Colonic mucosa (tissue), 4 donors: ENCODE measurements at regions not wholly inside any gene's neighbourhood (a gene's known extent, or its start where the extent isn't known, plus 50 kb on each side); places are given as distances from the start of the nearest gene placed in this dataset.

Experiments used
- DNase-seq: peaks from one replicate; pipeline ENCODE4 v3.0.0-alpha.2; 2020
- H3K27ac ChIP-seq: fragments of 200-600 bp; one replicate; pipeline ENCODE4 v1.8.0; 2021
- H3K27me3 ChIP-seq: fragments of 200-600 bp; one replicate; pipeline ENCODE4 v1.8.0; 2021
- H3K36me3 ChIP-seq: fragments of 200-600 bp; one replicate; pipeline ENCODE4 v1.8.0; 2021
- H3K4me1 ChIP-seq: fragments of 200-600 bp; one replicate; pipeline ENCODE4 v1.8.0; 2021; ENCODE audit warnings: mild to moderate bottlenecking
- H3K4me3 ChIP-seq: fragments of 200-600 bp; one replicate; pipeline ENCODE4 v1.8.0; 2021
- H3K9ac ChIP-seq, 2 donors: one replicate each; pipeline ENCODE4 v1.7.0; 2013; ENCODE audit warnings: control low read depth in 2 of 2, low read depth in 2 of 2, low read length in 2 of 2
- H3K9me3 ChIP-seq: fragments of 200-600 bp; one replicate; pipeline ENCODE4 v1.8.0; 2021
- intact Hi-C: fragments of 100-400 bp; cut with DNase I; formaldehyde crosslinking; loops from one replicate; pipeline ENCODE4 v1.14.1; 2022
- TF ChIP-seq, protein P1 (sequence below): fragments of 200-600 bp; IDR thresholded peaks from one replicate; pipeline ENCODE4 v1.8.0; 2022; ENCODE audit warnings: antibody characterized with exemption, mild to moderate bottlenecking
- donor health status: healthy.
- donor health status: DM: no; HTN: no; CAD: no.
- donor health status: DM: no; HTN: no; CAD: no.

- Histone ChIP-seq H3K27ac (no peak overlapping the region), H3K9me3 (no peaks in the 10 kb centered on the region)
- TF ChIP-seq, protein P1, sequence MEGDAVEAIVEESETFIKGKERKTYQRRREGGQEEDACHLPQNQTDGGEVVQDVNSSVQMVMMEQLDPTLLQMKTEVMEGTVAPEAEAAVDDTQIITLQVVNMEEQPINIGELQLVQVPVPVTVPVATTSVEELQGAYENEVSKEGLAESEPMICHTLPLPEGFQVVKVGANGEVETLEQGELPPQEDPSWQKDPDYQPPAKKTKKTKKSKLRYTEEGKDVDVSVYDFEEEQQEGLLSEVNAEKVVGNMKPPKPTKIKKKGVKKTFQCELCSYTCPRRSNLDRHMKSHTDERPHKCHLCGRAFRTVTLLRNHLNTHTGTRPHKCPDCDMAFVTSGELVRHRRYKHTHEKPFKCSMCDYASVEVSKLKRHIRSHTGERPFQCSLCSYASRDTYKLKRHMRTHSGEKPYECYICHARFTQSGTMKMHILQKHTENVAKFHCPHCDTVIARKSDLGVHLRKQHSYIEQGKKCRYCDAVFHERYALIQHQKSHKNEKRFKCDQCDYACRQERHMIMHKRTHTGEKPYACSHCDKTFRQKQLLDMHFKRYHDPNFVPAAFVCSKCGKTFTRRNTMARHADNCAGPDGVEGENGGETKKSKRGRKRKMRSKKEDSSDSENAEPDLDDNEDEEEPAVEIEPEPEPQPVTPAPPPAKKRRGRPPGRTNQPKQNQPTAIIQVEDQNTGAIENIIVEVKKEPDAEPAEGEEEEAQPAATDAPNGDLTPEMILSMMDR: no peak
Measured at GRCh38 chr5:125047871-125048270, 301.4 kb upstream of the ZNF608 start.

GRCh38 chr5:125049721-125050702 is 303.6 kb upstream of the ZNF608 start:
- no peak for DNase-seq
- no peak overlapping the region for H3K9ac ChIP-seq
- TF ChIP-seq, protein P1: no peak
- intact Hi-C loops: no loop called here
- no peaks in the 10 kb centered on the region for H3K9me3 ChIP-seq
- H3K4me1 ChIP-seq: no peaks in the 10 kb centered on the region
- H3K27me3 ChIP-seq: no peaks in the 10 kb centered on the region
- no peaks in the 10 kb centered on the region for H3K36me3 ChIP-seq
- no peak overlapping the region for H3K27ac ChIP-seq
- no peak overlapping the region for H3K4me3 ChIP-seq

More at GRCh38 chr5:125047871-125048270, 301.4 kb upstream of the ZNF608 start:
- no peak overlapping the region for H3K9ac ChIP-seq
- H3K4me3 ChIP-seq: no peak overlapping the region
- H3K4me1 ChIP-seq: no peaks in the 10 kb centered on the region
- H3K27me3 ChIP-seq: no peaks in the 10 kb centered on the region
- no peaks in the 10 kb centered on the region for H3K36me3 ChIP-seq
- intact Hi-C loops: no loop called here
- no peak for DNase-seq

GRCh38 chr5:125050926-125051325 is 304.5 kb upstream of the ZNF608 start:
- intact Hi-C loops: no loop called here
- Histone ChIP-seq H3K9ac (no peak overlapping the region), H3K9me3 (no peaks in the 10 kb centered on the region), H3K4me1 (no peaks in the 10 kb centered on the region), H3K4me3 (no peak overlapping the region), H3K27me3 (no peaks in the 10 kb centered on the region), H3K27ac (no peak overlapping the region), H3K36me3 (no peaks in the 10 kb centered on the region)
- TF ChIP-seq, protein P1: no peak
- DNase-seq: no peak

- TF ChIP-seq, protein P1: no peak
- H3K4me3 ChIP-seq: no peak overlapping the region
- no peaks in the 10 kb centered on the region for H3K36me3 ChIP-seq
- intact Hi-C loops: no loop called here
- no peak overlapping the region for H3K27ac ChIP-seq
- H3K9me3 ChIP-seq: no peaks in the 10 kb centered on the region
- H3K27me3 ChIP-seq: no peaks in the 10 kb centered on the region
- no peak overlapping the region for H3K9ac ChIP-seq
- no peaks in the 10 kb centered on the region for H3K4me1 ChIP-seq
- no peak for DNase-seq
Measured at GRCh38 chr5:125052584-125052983, 306.1 kb upstream of the ZNF608 start.

DNA sequence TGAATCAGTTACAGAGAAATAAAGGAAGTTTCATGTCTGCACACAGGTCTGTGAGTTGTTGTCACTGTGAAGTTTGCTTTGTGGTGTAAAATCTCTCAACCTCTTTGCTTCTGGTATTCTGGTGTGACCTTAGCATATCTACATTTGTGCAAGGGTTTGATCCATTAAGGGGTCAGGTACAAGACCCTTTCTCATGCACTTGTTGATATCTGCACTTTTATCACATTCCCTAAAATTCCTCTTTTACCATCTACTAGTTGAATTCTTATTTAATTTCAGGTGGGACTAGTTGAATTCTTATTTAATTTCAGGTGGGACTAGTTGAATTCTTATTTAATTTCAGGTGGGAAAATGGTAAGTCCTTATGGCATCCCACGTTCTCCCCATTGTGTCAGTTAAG is 306.7 kb upstream of the ZNF608 start:
- DNase-seq: no peak
- Histone ChIP-seq H3K27me3 (no peaks in the 10 kb centered on the region), H3K4me1 (no peaks in the 10 kb centered on the region), H3K36me3 (no peaks in the 10 kb centered on the region), H3K9me3 (no peaks in the 10 kb centered on the region), H3K9ac (no peak overlapping the region), H3K4me3 (no peak overlapping the region), H3K27ac (no peak overlapping the region)
- intact Hi-C loops: no loop called here
- TF ChIP-seq, protein P1: no peak
